Tibial nerve (tissue), 4 donors: ENCODE measurements at regions not wholly inside any gene's neighbourhood (a gene's known extent, or its start where the extent isn't known, plus 50 kb on each side); places are given as distances from the start of the nearest gene placed in this dataset.

ENCODE experiments used
- CTCF ChIP-seq, 5 experiments: fragments of 200-600 bp in 3 of 5; fragments of 450-650 bp in 2 of 5; sonication (generic) in 3 of 5; IDR thresholded peaks; one replicate each; pipeline ENCODE4 v1.5.1; 2016 to 2019; ENCODE audit warnings: antibody characterized with exemption in 5 of 5, mild to moderate bottlenecking in 3 of 5, moderate library complexity in 2 of 5
- EP300 ChIP-seq, 2 donors: sonication (generic); formaldehyde crosslinking; IDR thresholded peaks; one replicate each; pipeline ENCODE4 v1.6.1; 2017; ENCODE audit warnings: antibody characterized with exemption in 2 of 2, mild to moderate bottlenecking in 1 of 2

DNA sequence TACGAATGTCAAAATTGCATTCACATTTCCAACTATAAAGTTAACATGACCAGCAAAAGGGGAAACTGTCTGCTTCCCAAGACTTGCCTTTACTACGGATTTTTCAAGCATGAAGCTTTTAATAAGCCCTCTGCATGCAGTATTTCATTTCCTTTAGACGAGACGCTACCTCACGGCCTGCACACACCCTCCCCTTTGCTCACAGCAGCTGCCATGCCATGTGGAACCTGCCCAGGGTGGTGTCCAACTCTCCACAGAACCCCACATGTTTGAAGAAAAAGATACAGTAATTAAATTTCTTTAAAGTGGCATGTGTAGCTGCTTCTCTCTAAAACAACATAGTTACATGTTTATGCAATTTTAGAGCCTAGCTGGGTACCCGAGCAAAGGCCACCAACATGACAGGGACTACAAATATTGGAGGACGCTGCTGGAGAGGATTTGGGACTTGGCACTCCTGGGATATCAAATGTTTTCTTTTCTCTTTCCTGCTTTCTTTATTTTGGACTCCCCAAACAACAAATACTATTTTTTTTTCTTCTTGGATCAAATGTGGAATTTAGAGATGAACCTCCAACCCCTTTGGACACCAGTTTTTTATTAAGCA lies 256.9 kb upstream of the PCSK5 start:
- TF ChIP-seq EP300 (IDR thresholded peaks at IDR 0.05) (no peak), CTCF (IDR thresholded peaks at IDR 0.05) (no peak)
